ENCODE measurements at regions not wholly inside any gene's neighbourhood (a gene's known extent, or its start where the extent isn't known, plus 50 kb on each side); places are given as distances from the start of the nearest gene placed in this dataset.

GRCh38 chr10:8614054-8614565 lies 559.6 kb downstream of the GATA3 start:
- TF ChIP-seq CTCF (IDR thresholded peaks at IDR 0.05; ENCODE audit: insufficient read depth, low read length) = no peak
- TF ChIP-seq POLR2AphosphoS5 (IDR thresholded peaks at IDR 0.05; ENCODE audit: low read depth) = no peak

Data from HL-60 (cell line).